Kidney epithelial cell (primary cell): ENCODE measurements at regions not wholly inside any gene's neighbourhood (a gene's known extent, or its start where the extent isn't known, plus 50 kb on each side); places are given as distances from the start of the nearest gene placed in this dataset.
A peak's percentile ranks its signal among the peaks of the same experiment; 100 is the strongest.

Experiments
- DNase-seq: peaks from one replicate; pipeline ENCODE4 v3.0.0-alpha.2; 2010; ENCODE audit warnings: low read depth
- H3K27me3 ChIP-seq: 2 replicates; pipeline ENCODE4 v1.6.0; 2011; ENCODE audit warnings: low read length; ENCODE audit not compliant: control insufficient read depth, insufficient read depth
- H3K36me3 ChIP-seq: 2 replicates; pipeline ENCODE4 v1.5.1; 2011; ENCODE audit warnings: low read length; ENCODE audit not compliant: control insufficient read depth, insufficient read depth
- H3K4me3 ChIP-seq: 2 replicates; pipeline ENCODE4 v1.5.1; 2011; ENCODE audit warnings: low read depth, mild to moderate bottlenecking, control low read depth, low read length
- TF ChIP-seq, protein P1 (sequence below): IDR thresholded peaks from 2 replicates; pipeline ENCODE4 v1.5.1; 2011; ENCODE audit warnings: mild to moderate bottlenecking, moderate library complexity, low read length, control low read depth, inconsistent platforms; ENCODE audit not compliant: insufficient read depth, poor library complexity, severe bottlenecking

- H3K27me3 ChIP-seq, result no peaks in the 10 kb centered on the region
- DNase-seq, result no peak
- no peak overlapping the region for H3K4me3 ChIP-seq
- TF ChIP-seq, protein P1, sequence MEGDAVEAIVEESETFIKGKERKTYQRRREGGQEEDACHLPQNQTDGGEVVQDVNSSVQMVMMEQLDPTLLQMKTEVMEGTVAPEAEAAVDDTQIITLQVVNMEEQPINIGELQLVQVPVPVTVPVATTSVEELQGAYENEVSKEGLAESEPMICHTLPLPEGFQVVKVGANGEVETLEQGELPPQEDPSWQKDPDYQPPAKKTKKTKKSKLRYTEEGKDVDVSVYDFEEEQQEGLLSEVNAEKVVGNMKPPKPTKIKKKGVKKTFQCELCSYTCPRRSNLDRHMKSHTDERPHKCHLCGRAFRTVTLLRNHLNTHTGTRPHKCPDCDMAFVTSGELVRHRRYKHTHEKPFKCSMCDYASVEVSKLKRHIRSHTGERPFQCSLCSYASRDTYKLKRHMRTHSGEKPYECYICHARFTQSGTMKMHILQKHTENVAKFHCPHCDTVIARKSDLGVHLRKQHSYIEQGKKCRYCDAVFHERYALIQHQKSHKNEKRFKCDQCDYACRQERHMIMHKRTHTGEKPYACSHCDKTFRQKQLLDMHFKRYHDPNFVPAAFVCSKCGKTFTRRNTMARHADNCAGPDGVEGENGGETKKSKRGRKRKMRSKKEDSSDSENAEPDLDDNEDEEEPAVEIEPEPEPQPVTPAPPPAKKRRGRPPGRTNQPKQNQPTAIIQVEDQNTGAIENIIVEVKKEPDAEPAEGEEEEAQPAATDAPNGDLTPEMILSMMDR, result no peak
- no peaks in the 10 kb centered on the region for H3K36me3 ChIP-seq
Observed at GRCh38 chr3:168514252-168514651, 418.5 kb upstream of the GOLIM4 start.

GRCh38 chr3:168512802-168513201 is 417.1 kb upstream of the GOLIM4 start:
- Histone ChIP-seq H3K36me3 (no peaks in the 10 kb centered on the region), H3K27me3 (no peaks in the 10 kb centered on the region), H3K4me3 (no peak overlapping the region)
- TF ChIP-seq, protein P1, result no peak
- no peak for DNase-seq

DNA sequence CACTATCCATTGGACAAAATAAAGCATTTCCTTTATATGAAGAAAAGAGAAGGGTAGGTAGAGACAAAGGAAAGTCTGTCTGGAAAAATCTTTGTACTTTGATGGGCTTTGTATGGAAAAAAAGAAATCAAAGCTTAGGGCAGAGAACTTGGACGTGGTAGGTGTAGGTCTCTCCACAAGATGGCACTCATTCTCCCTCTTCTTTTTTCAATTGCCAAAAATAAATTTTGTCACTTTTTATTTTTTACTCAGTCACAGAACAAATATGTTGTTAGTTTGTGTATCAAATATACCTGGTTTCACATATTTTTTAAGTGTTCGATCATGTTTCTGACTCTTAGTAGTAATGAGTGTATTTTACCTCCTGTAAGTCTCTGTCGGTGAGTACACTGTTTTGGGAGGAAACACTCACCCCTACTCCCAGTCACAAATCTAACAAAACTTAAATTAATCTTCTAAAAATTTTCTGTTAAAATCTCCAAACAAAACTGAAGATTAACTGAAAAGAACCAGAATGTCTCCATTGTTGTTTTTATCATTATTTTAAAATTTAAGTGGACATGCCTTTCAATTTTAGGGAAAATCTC is 415.8 kb upstream of the GOLIM4 start:
- no peak overlapping the region for H3K4me3 ChIP-seq
- no peaks in the 10 kb centered on the region for H3K27me3 ChIP-seq
- H3K36me3 ChIP-seq, result no peaks in the 10 kb centered on the region
- TF ChIP-seq, protein P1, result peak; percentile 68
- no peak for DNase-seq

GRCh38 chr3:168506589-168506988 is 410.9 kb upstream of the GOLIM4 start:
- no peak for DNase-seq
- Histone ChIP-seq H3K27me3 (no peaks in the 10 kb centered on the region), H3K4me3 (no peak overlapping the region), H3K36me3 (no peaks in the 10 kb centered on the region)
- TF ChIP-seq, protein P1, result no peak

- no peak for DNase-seq
- TF ChIP-seq, protein P1, result no peak
- no peaks in the 10 kb centered on the region for H3K36me3 ChIP-seq
- no peak overlapping the region for H3K4me3 ChIP-seq
- H3K27me3 ChIP-seq, result no peaks in the 10 kb centered on the region
Observed at GRCh38 chr3:168501570-168501969, 405.8 kb upstream of the GOLIM4 start.

- TF ChIP-seq, protein P1, result no peak
- DNase-seq, result no peak
- H3K4me3 ChIP-seq, result no peak overlapping the region
- no peaks in the 10 kb centered on the region for H3K27me3 ChIP-seq
- no peaks in the 10 kb centered on the region for H3K36me3 ChIP-seq
Observed at GRCh38 chr3:168498194-168498593, 402.5 kb upstream of the GOLIM4 start.
